Fibroblast of lung (primary cell): ENCODE measurements at regions not wholly inside any gene's neighbourhood (a gene's known extent, or its start where the extent isn't known, plus 50 kb on each side); places are given as distances from the start of the nearest gene placed in this dataset.
A peak's percentile ranks its signal among the peaks of the same experiment; 100 is the strongest.

Experiments used
- DNase-seq, 2 donors: peaks; one replicate each; pipeline versions ENCODE4 v3.0.0 to v3.0.0-alpha.2; 2010; ENCODE audit warnings: low read depth in 2 of 2
- H2AFZ ChIP-seq: 2 replicates; pipeline ENCODE4 v1.5.1; 2012; ENCODE audit warnings: low read length, control low read depth, inconsistent platforms
- H3K27ac ChIP-seq: 2 replicates; pipeline ENCODE4 v1.5.1; 2011; ENCODE audit warnings: low read length, control low read depth; ENCODE audit not compliant: insufficient read depth
- H3K27me3 ChIP-seq: 2 replicates; pipeline ENCODE4 v1.5.1; 2011; ENCODE audit warnings: mild to moderate bottlenecking, low read length; ENCODE audit not compliant: control insufficient read depth, insufficient read depth
- H3K36me3 ChIP-seq: 2 replicates; pipeline ENCODE4 v1.5.1; 2011; ENCODE audit warnings: low read length; ENCODE audit not compliant: control insufficient read depth, insufficient read depth
- H3K4me1 ChIP-seq: 2 replicates; pipeline ENCODE4 v1.5.1; 2011; ENCODE audit warnings: low read length; ENCODE audit not compliant: control insufficient read depth, insufficient read depth; ENCODE audit errors: extremely low read depth
- H3K4me2 ChIP-seq: 2 replicates; pipeline ENCODE4 v1.5.1; 2011; ENCODE audit warnings: low read length, control low read depth; ENCODE audit not compliant: insufficient read depth; ENCODE audit errors: extremely low read depth
- H3K4me3 ChIP-seq, 4 experiments: fragments of 200-600 bp in 1 of 4; sonication (generic) in 1 of 4; replicated peaks in 1 of 4; 2 replicates each; pipeline ENCODE4 v1.5.1; 2011 to 2016; ENCODE audit warnings: low read length in 4 of 4, low read depth in 3 of 4, mild to moderate bottlenecking in 3 of 4, control low read depth in 2 of 4, inconsistent platforms in 1 of 4, mixed read lengths in 1 of 4; ENCODE audit not compliant: insufficient read depth in 1 of 4; ENCODE audit errors: control extremely low read depth in 1 of 4
- H3K79me2 ChIP-seq: 2 replicates; pipeline ENCODE4 v1.5.1; 2012; ENCODE audit warnings: mild to moderate bottlenecking, low read length, inconsistent platforms; ENCODE audit not compliant: control insufficient read depth, insufficient read depth
- H3K9ac ChIP-seq: 2 replicates; pipeline ENCODE4 v1.5.1; 2011; ENCODE audit warnings: mild to moderate bottlenecking, low read length, control low read depth; ENCODE audit not compliant: insufficient read depth
- H3K9me3 ChIP-seq: 2 replicates; pipeline ENCODE4 v1.5.1; 2012; ENCODE audit warnings: low read depth, low read length; ENCODE audit not compliant: control insufficient read depth, insufficient read depth
- H4K20me1 ChIP-seq: 2 replicates; pipeline ENCODE4 v1.5.1; 2011; ENCODE audit warnings: low read length; ENCODE audit not compliant: control insufficient read depth, insufficient read depth; ENCODE audit errors: extremely low read depth
- EZH2 ChIP-seq: IDR thresholded peaks from 2 replicates; pipeline ENCODE4 v1.5.1; 2012; ENCODE audit warnings: low read length, control low read depth, mild to moderate bottlenecking; ENCODE audit errors: missing control alignments
- TF ChIP-seq, protein P1 (sequence below), 2 donors: IDR thresholded peaks in 1 of 2; conservative IDR thresholded peaks in 1 of 2; 1 replicate in 1 of 2; 2 replicates in 1 of 2; pipeline ENCODE4 v1.5.1; 2011 to 2012; ENCODE audit warnings: low read length in 2 of 2, control low read depth in 1 of 2, inconsistent platforms in 1 of 2, low read depth in 1 of 2, mild to moderate bottlenecking in 1 of 2

DNA sequence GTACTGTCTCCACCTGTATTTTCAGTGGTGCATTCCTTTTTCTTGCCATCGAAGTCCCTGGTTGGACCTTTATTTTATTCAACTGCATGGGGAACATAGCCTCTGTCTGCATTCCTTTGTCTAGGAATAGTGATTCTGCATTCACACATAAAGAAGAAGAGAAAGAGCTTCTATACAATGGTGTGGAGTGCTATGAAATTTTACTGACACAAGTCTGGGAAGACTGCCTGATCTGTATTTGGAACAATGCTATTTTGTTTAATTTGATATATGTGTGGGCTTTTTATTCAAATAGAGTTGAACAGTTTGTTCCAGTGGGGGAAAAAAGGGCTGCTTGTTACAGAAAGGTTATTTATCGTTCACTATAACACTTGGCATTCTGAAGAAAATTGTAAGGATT is 375.7 kb upstream of the POU3F2 start:
- Histone ChIP-seq H3K27me3 (no peaks in the 10 kb centered on the region), H3K79me2 (no peaks in the 10 kb centered on the region), H3K36me3 (no peaks in the 10 kb centered on the region), H3K4me1 (no peaks in the 10 kb centered on the region), H3K9me3 (no peaks in the 10 kb centered on the region), H3K4me3 (no peak overlapping the region), H4K20me1 (no peaks in the 10 kb centered on the region), H3K9ac (no peak overlapping the region), H3K4me2 (no peak overlapping the region), H3K27ac (no peak overlapping the region), H2AFZ (no peak overlapping the region)
- no peak for TF ChIP-seq EZH2
- TF ChIP-seq, protein P1, sequence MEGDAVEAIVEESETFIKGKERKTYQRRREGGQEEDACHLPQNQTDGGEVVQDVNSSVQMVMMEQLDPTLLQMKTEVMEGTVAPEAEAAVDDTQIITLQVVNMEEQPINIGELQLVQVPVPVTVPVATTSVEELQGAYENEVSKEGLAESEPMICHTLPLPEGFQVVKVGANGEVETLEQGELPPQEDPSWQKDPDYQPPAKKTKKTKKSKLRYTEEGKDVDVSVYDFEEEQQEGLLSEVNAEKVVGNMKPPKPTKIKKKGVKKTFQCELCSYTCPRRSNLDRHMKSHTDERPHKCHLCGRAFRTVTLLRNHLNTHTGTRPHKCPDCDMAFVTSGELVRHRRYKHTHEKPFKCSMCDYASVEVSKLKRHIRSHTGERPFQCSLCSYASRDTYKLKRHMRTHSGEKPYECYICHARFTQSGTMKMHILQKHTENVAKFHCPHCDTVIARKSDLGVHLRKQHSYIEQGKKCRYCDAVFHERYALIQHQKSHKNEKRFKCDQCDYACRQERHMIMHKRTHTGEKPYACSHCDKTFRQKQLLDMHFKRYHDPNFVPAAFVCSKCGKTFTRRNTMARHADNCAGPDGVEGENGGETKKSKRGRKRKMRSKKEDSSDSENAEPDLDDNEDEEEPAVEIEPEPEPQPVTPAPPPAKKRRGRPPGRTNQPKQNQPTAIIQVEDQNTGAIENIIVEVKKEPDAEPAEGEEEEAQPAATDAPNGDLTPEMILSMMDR (conservative IDR thresholded peaks at IDR 0.05 in 1 of 2, IDR thresholded peaks at IDR 0.05 in 1 of 2; ENCODE audit: low read depth in 1 of 2, low read length in 2 of 2): no peak
- DNase-seq: no peak

DNA sequence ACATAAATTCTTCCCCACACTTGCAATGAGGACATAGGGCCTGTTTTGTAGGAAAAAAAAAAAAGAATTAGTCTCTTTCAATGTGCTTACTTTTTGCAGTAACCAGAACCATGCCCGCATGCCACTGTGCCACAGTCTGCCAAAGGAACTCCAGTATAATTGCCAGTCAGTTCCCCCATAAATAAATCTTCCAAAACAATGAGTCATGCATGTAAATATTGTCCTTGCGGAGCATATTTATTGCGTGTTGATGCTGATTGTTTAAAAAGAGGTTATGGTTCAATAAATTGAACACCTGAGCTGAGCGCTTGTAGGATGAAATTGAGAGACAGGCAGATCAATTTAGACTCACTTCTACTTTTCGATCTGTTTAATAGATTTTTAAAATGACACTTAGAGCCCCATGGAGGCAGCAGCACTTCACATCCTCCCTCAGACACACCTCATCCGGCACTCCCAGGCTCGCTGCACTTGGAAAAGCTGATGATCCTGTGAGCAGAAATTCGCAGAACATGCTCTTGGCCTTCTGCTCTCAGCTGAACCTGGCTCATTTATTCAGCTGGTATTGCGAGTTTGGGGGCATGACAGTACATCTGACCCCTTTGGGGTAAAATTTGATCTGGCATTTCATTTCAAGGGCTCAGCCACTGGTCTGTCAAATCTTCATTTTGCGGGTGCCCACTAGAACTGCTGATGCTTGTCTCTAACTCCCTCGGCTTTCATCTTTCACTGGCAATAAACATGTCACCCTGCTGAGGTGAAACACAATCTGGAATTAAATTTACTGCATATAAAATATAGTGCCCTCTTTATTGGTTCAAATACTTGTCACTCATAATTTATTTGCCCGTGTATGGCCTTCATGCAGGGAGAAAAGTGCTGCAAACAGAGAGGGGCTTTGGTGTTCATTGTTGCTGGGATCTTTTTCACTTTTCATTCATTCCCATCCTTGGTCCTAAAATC is 371.1 kb upstream of the POU3F2 start:
- TF ChIP-seq EZH2: no peak

DNA sequence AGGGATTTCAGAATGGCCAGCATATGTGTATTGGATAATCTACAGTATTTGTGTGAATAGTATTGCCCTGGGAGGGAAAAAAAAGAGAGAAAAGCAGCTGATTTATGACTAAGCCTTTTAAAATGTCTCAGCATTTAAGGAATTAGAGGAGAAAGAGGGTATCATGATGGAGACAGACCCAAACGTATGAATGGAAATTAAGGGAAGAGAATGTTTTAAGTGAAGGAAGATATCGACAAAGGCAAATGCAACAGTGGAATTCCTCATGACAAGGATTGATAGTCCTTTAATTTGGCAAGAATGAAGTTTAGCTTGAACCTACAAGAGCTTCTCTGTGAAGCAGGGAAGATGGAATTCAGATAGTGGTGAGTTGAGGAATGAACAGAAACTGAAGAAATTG is 367.3 kb upstream of the POU3F2 start:
- no peaks in the 10 kb centered on the region for H3K36me3 ChIP-seq
- H3K27me3 ChIP-seq: no peaks in the 10 kb centered on the region
- DNase-seq: peak in 1 of 2 donors; percentile 63
- H3K9me3 ChIP-seq: no peaks in the 10 kb centered on the region
- no peak overlapping the region for H3K9ac ChIP-seq
- H4K20me1 ChIP-seq: no peaks in the 10 kb centered on the region
- no peak overlapping the region for H3K4me2 ChIP-seq
- no peak overlapping the region for H3K4me3 ChIP-seq
- TF ChIP-seq, protein P1 (conservative IDR thresholded peaks at IDR 0.05 in 1 of 2, IDR thresholded peaks at IDR 0.05 in 1 of 2; ENCODE audit: low read depth in 1 of 2, low read length in 2 of 2): no peak
- TF ChIP-seq EZH2: no peak
- no peaks in the 10 kb centered on the region for H3K4me1 ChIP-seq
- H3K27ac ChIP-seq: no peak overlapping the region
- H2AFZ ChIP-seq: no peak overlapping the region
- H3K79me2 ChIP-seq: no peaks in the 10 kb centered on the region

More for the DNA sequence above, 371.1 kb upstream of the POU3F2 start:
- no peak overlapping the region for H3K4me2 ChIP-seq
- no peak overlapping the region for H3K9ac ChIP-seq
- no peak overlapping the region for H3K27ac ChIP-seq
- H3K36me3 ChIP-seq: no peaks in the 10 kb centered on the region
- no peaks in the 10 kb centered on the region for H3K4me1 ChIP-seq
- no peak overlapping the region for H3K4me3 ChIP-seq
- no peaks in the 10 kb centered on the region for H3K79me2 ChIP-seq
- no peaks in the 10 kb centered on the region for H4K20me1 ChIP-seq
- no peaks in the 10 kb centered on the region for H3K27me3 ChIP-seq
- H3K9me3 ChIP-seq: no peaks in the 10 kb centered on the region
- no peak for DNase-seq
- no peak overlapping the region for H2AFZ ChIP-seq
